ENCODE measurements at regions not wholly inside any gene's neighbourhood (a gene's known extent, or its start where the extent isn't known, plus 50 kb on each side); places are given as distances from the start of the nearest gene placed in this dataset.

GRCh38 chr4:29596228-29596627 lies 1123.9 kb upstream of the PCDH7 start:
- Histone ChIP-seq H3K4me3 (no peak overlapping the region), H3K36me3 (replicated peaks in 1 of 2) (no peaks in the 10 kb centered on the region), H3K27me3 (no peaks in the 10 kb centered on the region), H3K27ac (no peak overlapping the region), H3K9me3 (replicated peaks in 1 of 3) (no peaks in the 10 kb centered on the region), H3K4me1 (replicated peaks in 1 of 2) (no peaks in the 10 kb centered on the region)
- intact Hi-C loops (cut with DNase I): no loop called here
- TF ChIP-seq CTCF (IDR thresholded peaks at IDR 0.05) (no peak), POLR2A (IDR thresholded peaks at IDR 0.05) (no peak)
- 69 to 83% (median 78%) methylated on average over 5 of the region's 5 CpGs for WGBS, 4 donors
- DNase-seq: no peak

- TF ChIP-seq POLR2A (IDR thresholded peaks at IDR 0.05): no peak
- TF ChIP-seq CTCF (IDR thresholded peaks at IDR 0.05): no peak
- WGBS, 4 donors: 62 to 74% (median 63%) methylated on average over 2 of the region's 2 CpGs
- DNase-seq: no peak
- Histone ChIP-seq H3K4me1 (replicated peaks in 1 of 2) (no peaks in the 10 kb centered on the region), H3K27me3 (no peaks in the 10 kb centered on the region), H3K27ac (no peak overlapping the region), H3K4me3 (no peak overlapping the region), H3K9me3 (replicated peaks in 1 of 3) (no peaks in the 10 kb centered on the region), H3K36me3 (replicated peaks in 1 of 2) (no peaks in the 10 kb centered on the region)
- intact Hi-C loops (cut with DNase I): no loop called here
Measured at GRCh38 chr4:29619168-29619567, 1101.0 kb upstream of the PCDH7 start.

GRCh38 chr4:29632199-29632598 lies 1088.0 kb upstream of the PCDH7 start:
- Histone ChIP-seq H3K4me1 (replicated peaks in 1 of 2) (no peaks in the 10 kb centered on the region), H3K36me3 (replicated peaks in 1 of 2) (no peaks in the 10 kb centered on the region), H3K9me3 (replicated peaks in 1 of 3) (no peaks in the 10 kb centered on the region), H3K4me3 (no peak overlapping the region), H3K27ac (no peak overlapping the region), H3K27me3 (no peaks in the 10 kb centered on the region)
- TF ChIP-seq CTCF (IDR thresholded peaks at IDR 0.05) (no peak), POLR2A (IDR thresholded peaks at IDR 0.05) (no peak)
- DNase-seq: no peak
- 33 to 56% (median 43%) methylated on average over 2 of the region's 2 CpGs for WGBS, 4 donors
- intact Hi-C loops (cut with DNase I): no loop called here

GRCh38 chr4:29636961-29637360 lies 1083.2 kb upstream of the PCDH7 start:
- Histone ChIP-seq H3K27me3 (no peaks in the 10 kb centered on the region), H3K36me3 (replicated peaks in 1 of 2) (no peaks in the 10 kb centered on the region), H3K4me1 (replicated peaks in 1 of 2) (no peaks in the 10 kb centered on the region), H3K9me3 (replicated peaks in 1 of 3) (no peaks in the 10 kb centered on the region), H3K27ac (no peak overlapping the region), H3K4me3 (no peak overlapping the region)
- intact Hi-C loops (cut with DNase I): no loop called here
- DNase-seq: no peak
- 30 to 43% (median 37%) methylated on average over 3 of the region's 3 CpGs for WGBS, 4 donors
- no peak for TF ChIP-seq CTCF (IDR thresholded peaks at IDR 0.05)
- no peak for TF ChIP-seq POLR2A (IDR thresholded peaks at IDR 0.05)

Measured in adrenal gland (tissue), 9 donors.